ENCODE measurements at regions not wholly inside any gene's neighbourhood (a gene's known extent, or its start where the extent isn't known, plus 50 kb on each side); places are given as distances from the start of the nearest gene placed in this dataset.
"Not testable (repeated sequence)": the region's sequence is repeated elsewhere in the genome, so short reads cannot be mapped to it uniquely, and the experiment has no call there.

- DNase-seq (ENCODE audit: low spot score) (no peak), ATAC-seq (peak; percentile 39)
- intact Hi-C loops (cut with DNase I), result no loop called here
Observed at GRCh38 chr18:55982992-55983391, 395.0 kb upstream of the TCF4 start.

GRCh38 chr18:55981712-55982475 is 393.9 kb upstream of the TCF4 start:
- ATAC-seq (no peak), DNase-seq (ENCODE audit: low spot score) (no peak)
- intact Hi-C loops (cut with DNase I), result no loop called here

- DNase-seq (ENCODE audit: low spot score), result no peak
- no peak for ATAC-seq
- intact Hi-C loops (cut with DNase I), result no loop called here
Observed at GRCh38 chr18:55974521-55974920, 386.5 kb upstream of the TCF4 start.

GRCh38 chr18:55968550-55968949 is 380.6 kb upstream of the TCF4 start:
- ATAC-seq (no peak), DNase-seq (ENCODE audit: low spot score) (no peak)
- intact Hi-C loops (cut with DNase I), result loop anchor here (10.0 kb wide), 1 partner anchor 64 kb away; no protein-coding TSS in a partner anchor

GRCh38 chr18:55967019-55967418 is 379.0 kb upstream of the TCF4 start:
- DNase-seq (ENCODE audit: low spot score), result no peak
- intact Hi-C loops (cut with DNase I), result loop anchor here (10.0 kb wide), 1 partner anchor 62 kb away; no protein-coding TSS in a partner anchor
- ATAC-seq, result no peak

GRCh38 chr18:55964171-55964570 is 376.2 kb upstream of the TCF4 start:
- intact Hi-C loops (cut with DNase I), result loop anchor here (10.0 kb wide), 1 partner anchor 59 kb away; no protein-coding TSS in a partner anchor
- ATAC-seq (no peak), DNase-seq (ENCODE audit: low spot score) (no peak)

- intact Hi-C loops (cut with DNase I), result no loop called here
Observed at GRCh38 chr18:55953326-55953725, 365.3 kb upstream of the TCF4 start.

GRCh38 chr18:55951738-55952137 is 363.7 kb upstream of the TCF4 start:
- DNase-seq (ENCODE audit: low spot score); intact Hi-C loops (cut with DNase I); ATAC-seq: not testable (repeated sequence)

More at GRCh38 chr18:55953326-55953725, 365.3 kb upstream of the TCF4 start:
- ATAC-seq (no peak), DNase-seq (ENCODE audit: low spot score) (no peak)

- no peak for DNase-seq (ENCODE audit: low spot score)
- intact Hi-C loops (cut with DNase I), result no loop called here
- ATAC-seq, result no peak
Observed at GRCh38 chr18:55950379-55951166, 362.6 kb upstream of the TCF4 start.

GRCh38 chr18:55934821-55935220 is 346.8 kb upstream of the TCF4 start:
- DNase-seq (ENCODE audit: low spot score) (no peak), ATAC-seq (no peak)
- intact Hi-C loops (cut with DNase I), result no loop called here

GRCh38 chr18:55932675-55933074 is 344.7 kb upstream of the TCF4 start:
- ATAC-seq, result no peak
- no peak for DNase-seq (ENCODE audit: low spot score)
- intact Hi-C loops (cut with DNase I), result no loop called here

- DNase-seq (ENCODE audit: low spot score), result no peak
- intact Hi-C loops (cut with DNase I), result loop anchor here (5.0 kb wide), 1 partner anchor 451 kb away; no protein-coding TSS in a partner anchor
- ATAC-seq, result no peak
Observed at GRCh38 chr18:55927831-55928230, 339.8 kb upstream of the TCF4 start.

- intact Hi-C loops (cut with DNase I), result loop anchor here (5.0 kb wide), 1 partner anchor 448 kb away; no protein-coding TSS in a partner anchor
- ATAC-seq, result peak; percentile 76
- no peak for DNase-seq (ENCODE audit: low spot score)
Observed at GRCh38 chr18:55925772-55926171, 337.8 kb upstream of the TCF4 start.

- intact Hi-C loops (cut with DNase I), result no loop called here
- ATAC-seq, result no peak
Observed at GRCh38 chr18:55920063-55920462, 332.1 kb upstream of the TCF4 start.

GRCh38 chr18:55918444-55918843 is 330.5 kb upstream of the TCF4 start:
- intact Hi-C loops (cut with DNase I), result no loop called here
- no peak for DNase-seq (ENCODE audit: low spot score)
- peak; percentile 36 for ATAC-seq

More at GRCh38 chr18:55920063-55920462, 332.1 kb upstream of the TCF4 start:
- no peak for DNase-seq (ENCODE audit: low spot score)

- no peak for DNase-seq (ENCODE audit: low spot score)
- intact Hi-C loops (cut with DNase I), result no loop called here
- ATAC-seq, result no peak
Observed at GRCh38 chr18:55912919-55913318, 324.9 kb upstream of the TCF4 start.

- ATAC-seq (no peak), DNase-seq (ENCODE audit: low spot score) (no peak)
- intact Hi-C loops (cut with DNase I), result no loop called here
Observed at GRCh38 chr18:55912071-55912470, 324.1 kb upstream of the TCF4 start.

- no peak for ATAC-seq
- intact Hi-C loops (cut with DNase I), result no loop called here
- DNase-seq (ENCODE audit: low spot score), result no peak
Observed at GRCh38 chr18:55910296-55910695, 322.3 kb upstream of the TCF4 start.

GRCh38 chr18:55908901-55909366 is 320.9 kb upstream of the TCF4 start:
- DNase-seq (ENCODE audit: low spot score) (no peak), ATAC-seq (no peak)
- intact Hi-C loops (cut with DNase I), result loop anchor here (10.0 kb wide), 1 partner anchor 56 kb away; no protein-coding TSS in a partner anchor
